PC-9 (cell line): ENCODE measurements at regions not wholly inside any gene's neighbourhood (a gene's known extent, or its start where the extent isn't known, plus 50 kb on each side); places are given as distances from the start of the nearest gene placed in this dataset.

Experiments used
- BruUV-seq: library from RNA; stranded (reverse); fragments of 400-500 nt; replicated peaks from 2 replicates; lab custom pipeline; 2021; lab: Mats Ljungman, UMichigan
- CTCF ChIA-PET: fragments of 300-600 bp; sonication (Branson Sonifier 250); formaldehyde crosslinking; loops from one replicate; lab custom pipeline; 2022; ENCODE audit warnings: antibody characterized with exemption; lab: Charles Lee
- POLR2A ChIA-PET: fragments of 300-600 bp; sonication (Branson Sonifier 250); formaldehyde crosslinking; loops from one replicate; lab custom pipeline; 2022; ENCODE audit warnings: antibody characterized with exemption; ENCODE audit not compliant: unreplicated experiment; lab: Charles Lee
- DNase-seq, 2 experiments: peaks; one replicate each; pipeline versions ENCODE4 v3.0.0 to v3.0.0-alpha.2; 2015 to 2022; ENCODE audit warnings: mixed read lengths in 1 of 2
- H2AFZ ChIP-seq: fragments of 200-600 bp; sonication (generic); 2 replicates; pipeline ENCODE4 v1.8.1; 2017; ENCODE audit warnings: antibody characterized with exemption
- H3F3A ChIP-seq: fragments of 200-600 bp; sonication (generic); 2 replicates; pipeline ENCODE4 v1.8.1; 2017; ENCODE audit warnings: antibody characterized with exemption, mild to moderate bottlenecking, low read depth; ENCODE audit not compliant: insufficient read depth
- H3K27ac ChIP-seq: fragments of 200-600 bp; sonication (generic); 2 replicates; pipeline ENCODE4 v1.6.1; 2016; ENCODE audit warnings: mixed run types
- H3K27me3 ChIP-seq: fragments of 200-600 bp; sonication (generic); 2 replicates; pipeline ENCODE4 v1.6.1; 2016; ENCODE audit warnings: low read depth, mixed run types; ENCODE audit not compliant: insufficient read depth
- H3K36me3 ChIP-seq: fragments of 200-600 bp; sonication (generic); 2 replicates; pipeline ENCODE4 v1.6.1; 2016; ENCODE audit warnings: low read depth, mixed run types
- H3K4me1 ChIP-seq: fragments of 200-600 bp; sonication (generic); replicated peaks from 2 replicates; pipeline ENCODE4 v1.6.1; 2016; ENCODE audit warnings: mixed run types; ENCODE audit not compliant: insufficient read depth
- H3K4me2 ChIP-seq: fragments of 200-600 bp; sonication (generic); 2 replicates; pipeline ENCODE4 v1.6.1; 2017; ENCODE audit warnings: mixed run types
- H3K4me3 ChIP-seq: fragments of 200-600 bp; sonication (generic); 2 replicates; pipeline ENCODE4 v1.6.1; 2016; ENCODE audit warnings: mixed run types
- H3K79me2 ChIP-seq: fragments of 200-600 bp; sonication (generic); 2 replicates; pipeline ENCODE4 v1.6.1; 2017; ENCODE audit warnings: low read depth, mixed run types
- H3K9me2 ChIP-seq: fragments of 200-600 bp; sonication (generic); 2 replicates; pipeline ENCODE4 v1.8.1; 2017; ENCODE audit warnings: mild to moderate bottlenecking; ENCODE audit not compliant: insufficient read depth
- H3K9me3 ChIP-seq: fragments of 200-600 bp; sonication (generic); 2 replicates; pipeline ENCODE4 v1.8.1; 2016; ENCODE audit warnings: low read depth; ENCODE audit not compliant: insufficient read depth
- H4K20me1 ChIP-seq: fragments of 200-600 bp; sonication (generic); 2 replicates; pipeline ENCODE4 v1.8.1; 2017; ENCODE audit not compliant: insufficient read depth
- EZH2 ChIP-seq: fragments of 200-600 bp; sonication (generic); IDR thresholded peaks from 2 replicates; pipeline ENCODE4 v1.8.0; 2017; ENCODE audit warnings: antibody characterized with exemption, low read depth
- intact Hi-C: fragments of 100-400 bp; cut with micrococcal nuclease; formaldehyde crosslinking; loops from one replicate; pipeline ENCODE4 v1.10.0; 2022; ENCODE audit not compliant: unreplicated experiment
- TF ChIP-seq, protein P1 (sequence below): fragments of 200-600 bp; sonication (generic); conservative IDR thresholded peaks from 2 replicates; pipeline ENCODE4 v1.6.1; 2017; ENCODE audit warnings: mixed run types, antibody characterized with exemption, mild to moderate bottlenecking, moderate library complexity

DNA sequence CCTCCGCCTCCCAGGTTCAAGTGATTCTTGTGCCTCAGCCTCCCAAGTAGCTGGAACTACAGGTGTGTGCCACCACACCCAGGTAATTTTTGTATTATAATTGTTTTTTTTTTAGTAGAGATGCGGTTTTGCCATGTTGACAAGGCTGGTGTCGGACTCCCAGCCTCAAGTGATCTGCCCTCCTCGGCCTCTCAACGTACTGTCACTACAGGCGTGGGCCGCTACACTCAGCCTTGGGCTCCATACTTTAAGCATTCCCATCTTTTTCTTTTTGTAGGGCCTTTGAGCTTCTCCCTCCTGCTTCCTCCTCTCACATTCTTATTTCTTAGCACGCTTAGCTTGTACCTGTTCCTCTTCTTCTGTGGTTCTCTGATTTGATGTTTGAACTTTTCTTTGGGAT is 62.8 kb downstream of the SERPINA3 start:
- Histone ChIP-seq H3K4me3 (no peak overlapping the region), H3K27ac (no peak overlapping the region), H3K36me3 (no peaks in the 10 kb centered on the region), H3K9me3 (no peaks in the 10 kb centered on the region), H3K9me2 (no peaks in the 10 kb centered on the region), H3K4me2 (no peak overlapping the region), H3F3A (no peaks in the 10 kb centered on the region), H3K27me3 (peaks cover 35% of the 10 kb centered on the region), H2AFZ (no peak overlapping the region), H3K79me2 (no peaks in the 10 kb centered on the region), H3K4me1 (no peaks in the 10 kb centered on the region), H4K20me1 (no peaks in the 10 kb centered on the region)
- intact Hi-C loops: no loop called here
- TF ChIP-seq EZH2: no peak
- TF ChIP-seq, protein P1, sequence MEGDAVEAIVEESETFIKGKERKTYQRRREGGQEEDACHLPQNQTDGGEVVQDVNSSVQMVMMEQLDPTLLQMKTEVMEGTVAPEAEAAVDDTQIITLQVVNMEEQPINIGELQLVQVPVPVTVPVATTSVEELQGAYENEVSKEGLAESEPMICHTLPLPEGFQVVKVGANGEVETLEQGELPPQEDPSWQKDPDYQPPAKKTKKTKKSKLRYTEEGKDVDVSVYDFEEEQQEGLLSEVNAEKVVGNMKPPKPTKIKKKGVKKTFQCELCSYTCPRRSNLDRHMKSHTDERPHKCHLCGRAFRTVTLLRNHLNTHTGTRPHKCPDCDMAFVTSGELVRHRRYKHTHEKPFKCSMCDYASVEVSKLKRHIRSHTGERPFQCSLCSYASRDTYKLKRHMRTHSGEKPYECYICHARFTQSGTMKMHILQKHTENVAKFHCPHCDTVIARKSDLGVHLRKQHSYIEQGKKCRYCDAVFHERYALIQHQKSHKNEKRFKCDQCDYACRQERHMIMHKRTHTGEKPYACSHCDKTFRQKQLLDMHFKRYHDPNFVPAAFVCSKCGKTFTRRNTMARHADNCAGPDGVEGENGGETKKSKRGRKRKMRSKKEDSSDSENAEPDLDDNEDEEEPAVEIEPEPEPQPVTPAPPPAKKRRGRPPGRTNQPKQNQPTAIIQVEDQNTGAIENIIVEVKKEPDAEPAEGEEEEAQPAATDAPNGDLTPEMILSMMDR: no peak
- CTCF ChIA-PET: no interaction called here
- BruUV-seq: no TSS peak
- DNase-seq: no peak
- POLR2A ChIA-PET: no interaction called here

- intact Hi-C loops: no loop called here
Measured at GRCh38 chr14:94673781-94674231, 61.6 kb downstream of the SERPINA3 start.

More at GRCh38 chr14:94673781-94674231, 61.6 kb downstream of the SERPINA3 start:
- Histone ChIP-seq H3K9me3 (no peaks in the 10 kb centered on the region), H3K79me2 (no peaks in the 10 kb centered on the region), H3K36me3 (no peaks in the 10 kb centered on the region), H3K4me1 (no peaks in the 10 kb centered on the region), H4K20me1 (no peaks in the 10 kb centered on the region), H3K4me3 (no peak overlapping the region), H3K4me2 (no peak overlapping the region), H3K27ac (no peak overlapping the region), H3K27me3 (peaks cover 35% of the 10 kb centered on the region), H3K9me2 (no peaks in the 10 kb centered on the region), H2AFZ (no peak overlapping the region), H3F3A (no peaks in the 10 kb centered on the region)
- TF ChIP-seq EZH2: no peak
- TF ChIP-seq, protein P1: no peak
- CTCF ChIA-PET: no interaction called here
- no peak for DNase-seq
- BruUV-seq: no TSS peak
- POLR2A ChIA-PET: no interaction called here
